H9 (cell line): ENCODE measurements at regions not wholly inside any gene's neighbourhood (a gene's known extent, or its start where the extent isn't known, plus 50 kb on each side); places are given as distances from the start of the nearest gene placed in this dataset.

Experiments
- DNase-seq: peaks from one replicate; pipeline ENCODE4 v3.0.0-alpha.2; 2017
- H2AFZ ChIP-seq: one replicate; pipeline ENCODE4 v1.6.1; 2013; ENCODE audit warnings: mild to moderate bottlenecking, low read length, control low read depth, moderate library complexity
- H2AK5ac ChIP-seq: 2 replicates; pipeline ENCODE4 v1.6.1; 2013; ENCODE audit warnings: low read length, control low read depth, mixed read lengths; ENCODE audit not compliant: insufficient read length
- H2BK120ac ChIP-seq: one replicate; pipeline ENCODE4 v1.6.1; 2013; ENCODE audit warnings: low read depth, mild to moderate bottlenecking, low read length, control low read depth, inconsistent platforms; ENCODE audit not compliant: poor library complexity, severe bottlenecking
- H2BK12ac ChIP-seq: 2 replicates; pipeline ENCODE4 v1.6.1; 2013; ENCODE audit warnings: low read length, control low read depth, mixed read lengths, low read depth; ENCODE audit not compliant: insufficient read length
- H2BK15ac ChIP-seq: 2 replicates; pipeline ENCODE4 v1.6.1; 2013; ENCODE audit warnings: low read depth, low read length, control low read depth
- H2BK20ac ChIP-seq: one replicate; pipeline ENCODE4 v1.6.1; 2013; ENCODE audit warnings: low read depth, mild to moderate bottlenecking, low read length, control low read depth, inconsistent platforms; ENCODE audit not compliant: poor library complexity, severe bottlenecking
- H2BK5ac ChIP-seq: 2 replicates; pipeline ENCODE4 v1.6.1; 2013; ENCODE audit warnings: low read length, control low read depth, mixed read lengths; ENCODE audit not compliant: insufficient read length
- H3K14ac ChIP-seq: 2 replicates; pipeline ENCODE4 v1.6.1; 2013; ENCODE audit warnings: low read length, control low read depth; ENCODE audit not compliant: insufficient read depth
- H3K18ac ChIP-seq: 2 replicates; pipeline ENCODE4 v1.6.1; 2013; ENCODE audit warnings: low read depth, mild to moderate bottlenecking, mixed read lengths, low read length, control low read depth; ENCODE audit not compliant: insufficient read length
- H3K23ac ChIP-seq: 2 replicates; pipeline ENCODE4 v1.6.1; 2013; ENCODE audit warnings: low read length, control low read depth, mixed read lengths, low read depth; ENCODE audit not compliant: insufficient read length
- H3K23me2 ChIP-seq: 2 replicates; pipeline ENCODE4 v1.6.1; 2013; ENCODE audit warnings: low read depth, mild to moderate bottlenecking, mixed read lengths, low read length, control low read depth; ENCODE audit not compliant: insufficient read length, poor library complexity, severe bottlenecking
- H3K27ac ChIP-seq: 2 replicates; pipeline ENCODE4 v1.5.1; 2013; ENCODE audit warnings: low read length, control low read depth, mixed read lengths, low read depth; ENCODE audit not compliant: insufficient read length
- H3K27me3 ChIP-seq: 2 replicates; pipeline ENCODE4 v1.6.1; 2013; ENCODE audit warnings: low read length, control low read depth, inconsistent platforms; ENCODE audit not compliant: insufficient read depth
- H3K4ac ChIP-seq: 2 replicates; pipeline ENCODE4 v1.6.1; 2013; ENCODE audit warnings: low read depth, mild to moderate bottlenecking, control low read depth, inconsistent platforms, low read length, moderate library complexity
- H3K4me1 ChIP-seq: 2 replicates; pipeline ENCODE4 v1.6.1; 2013; ENCODE audit warnings: low read length, control low read depth, inconsistent platforms; ENCODE audit not compliant: insufficient read depth
- H3K4me2 ChIP-seq: 2 replicates; pipeline ENCODE4 v1.6.1; 2013; ENCODE audit warnings: low read length, control low read depth, mixed read lengths; ENCODE audit not compliant: insufficient read length, insufficient read depth
- H3K56ac ChIP-seq: 2 replicates; pipeline ENCODE4 v1.6.1; 2013; ENCODE audit warnings: low read depth, mild to moderate bottlenecking, mixed read lengths, low read length, control low read depth; ENCODE audit not compliant: insufficient read length
- H3K79me1 ChIP-seq: 2 replicates; pipeline ENCODE4 v1.6.1; 2013; ENCODE audit warnings: low read depth, mild to moderate bottlenecking, moderate library complexity, low read length, control low read depth, inconsistent platforms; ENCODE audit not compliant: insufficient read depth, poor library complexity, severe bottlenecking
- H3K79me2 ChIP-seq: 2 replicates; pipeline ENCODE4 v1.6.1; 2013; ENCODE audit warnings: low read length, control low read depth, inconsistent platforms; ENCODE audit not compliant: insufficient read depth
- H3K9ac ChIP-seq: 2 replicates; pipeline ENCODE4 v1.6.1; 2013; ENCODE audit warnings: low read length, control low read depth, mixed read lengths; ENCODE audit not compliant: insufficient read length; ENCODE audit errors: extremely low read depth
- H3K9me3 ChIP-seq: one replicate; pipeline ENCODE4 v1.6.1; 2013; ENCODE audit warnings: low read depth, low read length, inconsistent platforms; ENCODE audit not compliant: control insufficient read depth
- H3T11ph ChIP-seq: one replicate; pipeline ENCODE4 v1.6.1; 2013; ENCODE audit warnings: mild to moderate bottlenecking, low read length, control low read depth, inconsistent platforms
- H4K20me1 ChIP-seq: one replicate; pipeline ENCODE4 v1.6.1; 2013; ENCODE audit not compliant: control insufficient read depth, insufficient read length, insufficient read depth
- H4K5ac ChIP-seq: 2 replicates; pipeline ENCODE4 v1.6.1; 2013; ENCODE audit warnings: low read depth, mild to moderate bottlenecking, mixed read lengths, low read length, control low read depth; ENCODE audit not compliant: insufficient read length
- H4K8ac ChIP-seq: replicated peaks from 2 replicates; pipeline ENCODE4 v1.6.1; 2013; ENCODE audit warnings: low read length, control low read depth, mixed read lengths, low read depth; ENCODE audit not compliant: insufficient read length
- H4K91ac ChIP-seq: 2 replicates; pipeline ENCODE4 v1.6.1; 2013; ENCODE audit warnings: low read depth, mild to moderate bottlenecking, moderate library complexity, mixed read lengths, low read length, control low read depth; ENCODE audit not compliant: insufficient read length
- H3K27ac Mint-ChIP-seq, 3 experiments: 2 replicates in 2 of 3; 3 replicates in 1 of 3; pipeline ENCODE4 v1.8.0; 2020 to 2021; ENCODE audit warnings: mixed read lengths in 3 of 3, mild to moderate bottlenecking in 1 of 3, moderate library complexity in 1 of 3
- H3K27me3 Mint-ChIP-seq: 2 replicates; pipeline ENCODE4 v1.8.0; 2021; ENCODE audit warnings: low read depth, mild to moderate bottlenecking, moderate library complexity, mixed read lengths
- H3K36me3 Mint-ChIP-seq, 3 experiments: 2 replicates in 2 of 3; 3 replicates in 1 of 3; pipeline ENCODE4 v1.8.0; 2020 to 2021; ENCODE audit warnings: low read depth in 3 of 3, mixed read lengths in 3 of 3; ENCODE audit not compliant: insufficient read depth in 1 of 3
- H3K4me1 Mint-ChIP-seq, 2 experiments: 2 replicates each; pipeline ENCODE4 v1.8.0; 2020; ENCODE audit warnings: mixed read lengths in 2 of 2
- H3K4me3 Mint-ChIP-seq, 2 experiments: 2 replicates in 1 of 2; 3 replicates in 1 of 2; pipeline ENCODE4 v1.8.0; 2020 to 2021; ENCODE audit warnings: mild to moderate bottlenecking in 2 of 2, mixed read lengths in 2 of 2, moderate library complexity in 1 of 2
- H3K9me3 Mint-ChIP-seq, 2 experiments: 2 replicates in 1 of 2; 3 replicates in 1 of 2; pipeline ENCODE4 v1.8.0; 2020; ENCODE audit warnings: mild to moderate bottlenecking in 2 of 2, mixed read lengths in 2 of 2, moderate library complexity in 1 of 2
- WGBS: extraction: QIAGEN DNeasy Blood & Tissue Kit; methylation state at CpG from one replicate; pipeline ENCODE4 v1.1.7; 2013; ENCODE audit warnings: missing lambda C conversion rate, low lambda C conversion rate, mixed read lengths; ENCODE audit not compliant: insufficient read length; ENCODE audit errors: extremely low coverage; 5-methylcytosine and 5-hydroxymethylcytosine counted together
- TF ChIP-seq, protein P1 (sequence below): fragments of 200-600 bp; sonication (generic); conservative IDR thresholded peaks from 3 replicates; pipeline ENCODE4 v1.8.0; 2021; ENCODE audit warnings: antibody characterized with exemption, mild to moderate bottlenecking

DNA sequence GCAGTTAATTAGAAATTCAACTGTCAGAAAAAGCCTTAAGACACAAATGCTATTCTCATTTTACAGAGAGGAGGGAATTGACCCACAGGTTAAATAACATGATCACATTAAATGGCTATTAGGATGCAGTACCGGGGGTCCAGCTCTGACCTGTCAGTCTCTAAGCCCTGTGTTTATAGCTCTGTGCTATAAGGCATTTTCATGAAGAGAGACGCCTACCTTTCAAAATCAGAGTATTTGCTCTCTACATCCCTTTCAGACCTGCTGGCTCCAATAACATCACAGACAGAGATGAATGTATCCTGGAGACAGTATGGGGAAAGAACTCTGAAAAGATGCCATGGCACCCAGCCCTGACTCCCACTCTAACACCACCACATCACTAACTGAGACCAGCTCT, 189.9 kb upstream of the PRSS58 start:
- H3K14ac ChIP-seq: no peak overlapping the region
- no peaks in the 10 kb centered on the region for H3K27me3 ChIP-seq
- H4K20me1 ChIP-seq: no peaks in the 10 kb centered on the region
- Mint-ChIP-seq H3K36me3 (no peaks in the 10 kb centered on the region), H3K27me3 (no peaks in the 10 kb centered on the region; the same call in none of the 2 replicates), H3K9me3 (no peaks in the 10 kb centered on the region), H3K27ac (no peak overlapping the region), H3K4me1 (peaks cover 16 to 19% of the 10 kb centered on the region in 2 experiments), H3K4me3 (no peak overlapping the region)
- DNase-seq: no peak
- no peak overlapping the region for H2BK120ac ChIP-seq
- no peaks in the 10 kb centered on the region for H3K9me3 ChIP-seq
- H2BK15ac ChIP-seq: no peak overlapping the region
- no peak overlapping the region for H3K4me2 ChIP-seq
- H4K5ac ChIP-seq: no peak overlapping the region
- no CpG with 5 or more reads among the region's 2 CpGs for WGBS
- no peaks in the 10 kb centered on the region for H3K23me2 ChIP-seq
- no peak overlapping the region for H3K18ac ChIP-seq
- no peak overlapping the region for H3K27ac ChIP-seq
- no peak overlapping the region for H4K91ac ChIP-seq
- no peaks in the 10 kb centered on the region for H3K79me2 ChIP-seq
- H3K56ac ChIP-seq: no peak overlapping the region
- H3K4ac ChIP-seq: no peak overlapping the region
- H2BK12ac ChIP-seq: no peak overlapping the region
- H4K8ac ChIP-seq: no peak overlapping the region
- H2AFZ ChIP-seq: no peak overlapping the region
- H3K79me1 ChIP-seq: no peaks in the 10 kb centered on the region
- no peak overlapping the region for H3K23ac ChIP-seq
- H2BK20ac ChIP-seq: no peak overlapping the region
- H3T11ph ChIP-seq: no peak overlapping the region
- TF ChIP-seq, protein P1, sequence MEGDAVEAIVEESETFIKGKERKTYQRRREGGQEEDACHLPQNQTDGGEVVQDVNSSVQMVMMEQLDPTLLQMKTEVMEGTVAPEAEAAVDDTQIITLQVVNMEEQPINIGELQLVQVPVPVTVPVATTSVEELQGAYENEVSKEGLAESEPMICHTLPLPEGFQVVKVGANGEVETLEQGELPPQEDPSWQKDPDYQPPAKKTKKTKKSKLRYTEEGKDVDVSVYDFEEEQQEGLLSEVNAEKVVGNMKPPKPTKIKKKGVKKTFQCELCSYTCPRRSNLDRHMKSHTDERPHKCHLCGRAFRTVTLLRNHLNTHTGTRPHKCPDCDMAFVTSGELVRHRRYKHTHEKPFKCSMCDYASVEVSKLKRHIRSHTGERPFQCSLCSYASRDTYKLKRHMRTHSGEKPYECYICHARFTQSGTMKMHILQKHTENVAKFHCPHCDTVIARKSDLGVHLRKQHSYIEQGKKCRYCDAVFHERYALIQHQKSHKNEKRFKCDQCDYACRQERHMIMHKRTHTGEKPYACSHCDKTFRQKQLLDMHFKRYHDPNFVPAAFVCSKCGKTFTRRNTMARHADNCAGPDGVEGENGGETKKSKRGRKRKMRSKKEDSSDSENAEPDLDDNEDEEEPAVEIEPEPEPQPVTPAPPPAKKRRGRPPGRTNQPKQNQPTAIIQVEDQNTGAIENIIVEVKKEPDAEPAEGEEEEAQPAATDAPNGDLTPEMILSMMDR: no peak
- no peaks in the 10 kb centered on the region for H3K4me1 ChIP-seq
- H2BK5ac ChIP-seq: no peak overlapping the region
- H2AK5ac ChIP-seq: no peak overlapping the region
- H3K9ac ChIP-seq: no peak overlapping the region
